Activated CD4-positive, alpha-beta memory T cell treated with anti-CD3 and anti-CD28 coated beads, Interleukin-2, amount 10 ng/mL, durations not matched to agents 7 days and 5 days (primary cell): ENCODE measurements at regions not wholly inside any gene's neighbourhood (a gene's known extent, or its start where the extent isn't known, plus 50 kb on each side); places are given as distances from the start of the nearest gene placed in this dataset.
"Not testable (repeated sequence)": the region's sequence is repeated elsewhere in the genome, so short reads cannot be mapped to it uniquely, and the experiment has no call there.

Experiments
- CTCF ChIA-PET: fragments of 350-600 bp; sonication (Branson Sonifier 250); formaldehyde crosslinking; loops from one replicate; lab custom pipeline; 2021; ENCODE audit warnings: antibody characterized with exemption, inconsistent platforms; lab: Charles Lee
- POLR2A ChIA-PET: fragments of 350-600 bp; sonication (Branson Sonifier 250); formaldehyde crosslinking; loops from one replicate; lab custom pipeline; 2021; ENCODE audit warnings: antibody characterized with exemption; lab: Charles Lee
- DNase-seq: peaks from one replicate; pipeline ENCODE4 v3.0.0-alpha.2; 2020
- H3K27ac Mint-ChIP-seq: one replicate; pipeline ENCODE4 v1.8.0; 2021; ENCODE audit warnings: mild to moderate bottlenecking, mixed read lengths
- H3K27me3 Mint-ChIP-seq: one replicate; pipeline ENCODE4 v1.8.0; 2021; ENCODE audit warnings: mixed read lengths
- H3K36me3 Mint-ChIP-seq: one replicate; pipeline ENCODE4 v1.8.0; 2021; ENCODE audit warnings: low read depth, mixed read lengths
- H3K4me1 Mint-ChIP-seq: one replicate; pipeline ENCODE4 v1.8.0; 2021; ENCODE audit warnings: mixed read lengths
- H3K4me3 Mint-ChIP-seq: one replicate; pipeline ENCODE4 v1.8.0; 2021; ENCODE audit warnings: mild to moderate bottlenecking, mixed read lengths
- H3K9me3 Mint-ChIP-seq: one replicate; pipeline ENCODE4 v1.8.0; 2021; ENCODE audit warnings: mixed read lengths

GRCh38 chr6:111925296-111925695, 52.0 kb upstream of the FYN start:
- Mint-ChIP-seq H3K4me3 (no peak overlapping the region), H3K4me1 (peaks cover 29% of the 10 kb centered on the region), H3K27me3 (no peaks in the 10 kb centered on the region), H3K9me3 (no peaks in the 10 kb centered on the region), H3K27ac (no peak overlapping the region), H3K36me3 (no peaks in the 10 kb centered on the region)
- ChIA-PET CTCF (interaction anchor here (1.0 kb wide), 1 partner anchor 52 kb away, joined by 3 read pairs; the partner anchor contains the start of gene FYN), POLR2A (interaction anchor here (1.3 kb wide), 2 partner anchors 10 to 12 kb away, joined by 3 to 4 read pairs; no protein-coding TSS in a partner anchor)
- no peak for DNase-seq

GRCh38 chr6:111926731-111927302, 53.6 kb upstream of the FYN start:
- ChIA-PET CTCF (no interaction called here), POLR2A (interaction anchor here (1.5 kb wide), 1 partner anchor 11 kb away, joined by 5 read pairs; no protein-coding TSS in a partner anchor)

GRCh38 chr6:111927321-111927720, 54.1 kb upstream of the FYN start:
- H3K4me1 Mint-ChIP-seq, result peaks cover 27% of the 10 kb centered on the region
- H3K27me3 Mint-ChIP-seq, result peaks cover 11% of the 10 kb centered on the region
- peaks cover 9% of the 10 kb centered on the region for H3K36me3 Mint-ChIP-seq
- no peak overlapping the region for H3K27ac Mint-ChIP-seq
- ChIA-PET POLR2A (interaction anchor here (1.5 kb wide), 1 partner anchor 11 kb away, joined by 5 read pairs; no protein-coding TSS in a partner anchor), CTCF (no interaction called here)
- peaks cover 15% of the 10 kb centered on the region for H3K9me3 Mint-ChIP-seq
- no peak for DNase-seq
- H3K4me3 Mint-ChIP-seq, result no peak overlapping the region

More at GRCh38 chr6:111926731-111927302, 53.6 kb upstream of the FYN start:
- no peak overlapping the region for H3K4me3 Mint-ChIP-seq
- peaks cover 29% of the 10 kb centered on the region for H3K4me1 Mint-ChIP-seq
- H3K27ac Mint-ChIP-seq, result no peak overlapping the region
- H3K9me3 Mint-ChIP-seq, result peaks cover 10% of the 10 kb centered on the region
- H3K27me3 Mint-ChIP-seq, result peaks cover 7% of the 10 kb centered on the region
- peaks cover 4% of the 10 kb centered on the region for H3K36me3 Mint-ChIP-seq
- DNase-seq, result no peak

DNA sequence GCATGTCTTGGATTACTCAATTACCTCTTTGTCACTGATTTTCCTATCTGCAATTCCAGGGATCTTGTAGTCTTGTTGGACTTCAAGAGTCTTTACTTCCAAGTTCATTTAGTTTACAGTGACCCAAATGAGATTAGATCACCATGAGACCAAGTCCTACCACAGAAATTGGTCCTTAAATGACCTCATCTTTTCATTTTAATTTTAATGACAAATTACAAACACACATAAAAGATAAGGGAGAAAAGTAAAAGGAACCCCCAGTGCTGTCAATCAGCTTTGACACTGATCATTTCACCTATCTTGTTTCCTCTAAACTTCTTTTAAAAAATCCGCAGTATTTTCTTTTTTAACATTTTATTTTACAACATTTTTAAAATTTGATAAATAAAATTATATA, 54.9 kb upstream of the FYN start:
- POLR2A ChIA-PET, result interaction anchor here (0.7 to 1.5 kb wide), 2 partner anchors 10 to 16 kb away, joined by 3 to 5 read pairs; no protein-coding TSS in a partner anchor
- Mint-ChIP-seq H3K4me1 (peaks cover 19% of the 10 kb centered on the region), H3K9me3 (peaks cover 20% of the 10 kb centered on the region), H3K4me3 (no peak overlapping the region), H3K36me3 (peaks cover 10% of the 10 kb centered on the region), H3K27me3 (peaks cover 12% of the 10 kb centered on the region), H3K27ac (no peak overlapping the region)
- DNase-seq, result no peak
- CTCF ChIA-PET, result no interaction called here

GRCh38 chr6:111934611-111935010, 61.4 kb upstream of the FYN start:
- Mint-ChIP-seq H3K9me3 (peaks cover 25% of the 10 kb centered on the region), H3K36me3 (peaks cover 13% of the 10 kb centered on the region), H3K27me3 (peaks cover 19% of the 10 kb centered on the region)
- DNase-seq, H3K4me3 Mint-ChIP-seq, POLR2A ChIA-PET, H3K27ac Mint-ChIP-seq, CTCF ChIA-PET, H3K4me1 Mint-ChIP-seq: not testable (repeated sequence)

DNA sequence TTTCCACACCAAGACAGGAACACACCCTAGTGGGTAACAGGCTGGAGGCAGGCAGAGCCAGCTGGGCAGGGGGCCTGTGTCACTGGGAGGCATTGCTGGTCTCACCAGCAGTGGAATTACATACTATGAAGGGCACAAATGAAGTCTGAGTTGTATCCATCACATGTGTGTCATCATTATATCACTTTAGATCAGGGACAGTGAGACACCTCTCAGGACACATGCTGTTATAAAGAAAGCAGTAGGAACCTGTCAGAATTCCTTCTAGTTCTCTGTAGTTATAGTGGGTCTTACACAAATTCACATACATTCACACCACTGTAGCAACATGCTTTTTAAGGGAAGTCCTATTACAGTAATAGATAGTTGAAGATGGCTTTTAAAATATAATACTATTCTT, 63.5 kb upstream of the FYN start:
- Mint-ChIP-seq H3K4me1 (no peaks in the 10 kb centered on the region), H3K36me3 (peaks cover 10% of the 10 kb centered on the region), H3K27ac (no peak overlapping the region), H3K4me3 (no peak overlapping the region), H3K9me3 (peaks cover 16% of the 10 kb centered on the region), H3K27me3 (peaks cover 12% of the 10 kb centered on the region)
- CTCF ChIA-PET, result no interaction called here
- no peak for DNase-seq
- POLR2A ChIA-PET, result interaction anchor here (0.9 kb wide), 1 partner anchor 12 kb away, joined by 3 read pairs; no protein-coding TSS in a partner anchor

DNA sequence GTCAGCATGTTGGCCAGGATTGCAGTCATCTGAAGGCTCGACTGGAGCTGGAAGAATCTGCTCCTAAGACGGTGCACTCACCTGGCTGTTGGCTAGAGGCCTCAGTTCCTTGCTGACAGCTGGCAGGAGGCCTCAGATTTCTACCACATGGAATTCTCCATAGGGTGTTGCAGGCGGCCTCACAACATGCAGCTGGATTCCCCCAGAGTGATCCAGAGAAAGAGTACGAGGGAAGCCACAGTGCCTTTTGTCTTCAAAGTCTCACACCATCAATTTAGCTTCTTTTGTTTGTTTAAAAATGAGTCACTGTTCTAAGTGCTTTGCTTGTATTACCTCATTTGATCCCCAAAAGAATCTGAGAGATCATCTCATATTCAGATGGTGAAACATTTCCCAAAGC, 65.5 kb upstream of the FYN start:
- ChIA-PET POLR2A (interaction anchor here (1.0 kb wide), 1 partner anchor 11 kb away, joined by 5 read pairs; no protein-coding TSS in a partner anchor), CTCF (no interaction called here)
- Mint-ChIP-seq H3K27me3 (peaks cover 4% of the 10 kb centered on the region), H3K36me3 (peaks cover 3% of the 10 kb centered on the region), H3K4me3 (no peak overlapping the region), H3K27ac (no peak overlapping the region), H3K9me3 (peaks cover 5% of the 10 kb centered on the region), H3K4me1 (no peaks in the 10 kb centered on the region)
- no peak for DNase-seq

GRCh38 chr6:111939902-111940301, 66.7 kb upstream of the FYN start:
- H3K27ac Mint-ChIP-seq, result no peak overlapping the region
- peaks cover 5% of the 10 kb centered on the region for H3K9me3 Mint-ChIP-seq
- ChIA-PET CTCF (no interaction called here), POLR2A (no interaction called here)
- H3K27me3 Mint-ChIP-seq, result peaks cover 3% of the 10 kb centered on the region
- no peak overlapping the region for H3K4me3 Mint-ChIP-seq
- H3K4me1 Mint-ChIP-seq, result no peaks in the 10 kb centered on the region
- no peak for DNase-seq
- H3K36me3 Mint-ChIP-seq, result peaks cover 3% of the 10 kb centered on the region

- no peak overlapping the region for H3K27ac Mint-ChIP-seq
- CTCF ChIA-PET, result interaction anchor here (0.6 kb wide), 1 partner anchor 45 kb away, joined by 3 read pairs; no protein-coding TSS in a partner anchor
- H3K4me1 Mint-ChIP-seq, result no peaks in the 10 kb centered on the region
- peaks cover 1% of the 10 kb centered on the region for H3K36me3 Mint-ChIP-seq
- POLR2A ChIA-PET, result no interaction called here
- no peak for DNase-seq
- no peak overlapping the region for H3K4me3 Mint-ChIP-seq
- peaks cover 1% of the 10 kb centered on the region for H3K27me3 Mint-ChIP-seq
- peaks cover 3% of the 10 kb centered on the region for H3K9me3 Mint-ChIP-seq
Observed at GRCh38 chr6:111940801-111941200, 67.5 kb upstream of the FYN start.

GRCh38 chr6:111941686-111942330, 68.6 kb upstream of the FYN start:
- POLR2A ChIA-PET, result no interaction called here

DNA sequence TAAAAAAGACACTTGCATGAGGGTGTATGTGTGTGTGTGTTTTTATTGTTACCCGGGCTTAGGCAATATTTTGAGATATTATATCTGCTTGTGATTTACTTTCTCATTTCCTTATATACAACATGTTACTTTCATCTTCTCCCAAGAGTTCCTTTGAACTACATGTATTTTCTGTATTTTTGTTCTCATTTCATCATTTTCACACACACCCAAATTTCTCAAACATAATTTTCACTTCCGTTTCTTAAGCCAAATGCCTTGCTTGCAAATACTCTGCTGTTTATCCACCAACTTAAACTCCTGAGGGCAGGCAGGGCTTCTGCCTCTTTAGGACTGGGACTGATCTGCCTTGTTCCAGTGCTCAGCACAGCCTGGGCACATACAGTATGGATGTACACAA, 69.3 kb upstream of the FYN start:
- H3K9me3 Mint-ChIP-seq, result peaks cover 2% of the 10 kb centered on the region
- no peaks in the 10 kb centered on the region for H3K36me3 Mint-ChIP-seq
- ChIA-PET CTCF (no interaction called here), POLR2A (no interaction called here)
- H3K4me1 Mint-ChIP-seq, result no peaks in the 10 kb centered on the region
- no peak overlapping the region for H3K27ac Mint-ChIP-seq
- no peak overlapping the region for H3K4me3 Mint-ChIP-seq
- DNase-seq, result no peak
- no peaks in the 10 kb centered on the region for H3K27me3 Mint-ChIP-seq

More at GRCh38 chr6:111941686-111942330, 68.6 kb upstream of the FYN start:
- CTCF ChIA-PET, result no interaction called here
- Mint-ChIP-seq H3K4me1 (no peaks in the 10 kb centered on the region), H3K4me3 (no peak overlapping the region), H3K9me3 (peaks cover 2% of the 10 kb centered on the region), H3K36me3 (no peaks in the 10 kb centered on the region), H3K27me3 (no peaks in the 10 kb centered on the region), H3K27ac (no peak overlapping the region)
- no peak for DNase-seq

DNA sequence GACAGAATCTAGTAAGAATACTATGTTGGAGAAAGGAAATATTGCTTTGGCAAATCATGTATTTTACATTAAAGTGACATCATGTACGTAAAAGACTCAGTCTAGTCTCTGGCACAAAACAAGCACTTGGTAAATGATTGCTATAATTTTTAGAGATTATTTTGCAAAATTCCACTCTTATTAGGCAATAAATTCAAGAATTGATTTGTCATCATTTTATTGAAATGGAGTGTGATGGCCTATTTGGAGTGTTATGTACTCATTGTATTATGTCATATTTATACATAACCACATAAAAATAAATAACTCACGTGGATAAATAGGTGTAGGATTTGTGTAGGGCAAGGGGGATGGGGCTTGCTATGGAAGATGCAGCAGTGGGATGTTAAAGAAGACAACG, 70.0 kb upstream of the FYN start:
- Mint-ChIP-seq H3K4me1 (no peaks in the 10 kb centered on the region), H3K36me3 (no peaks in the 10 kb centered on the region), H3K27ac (no peak overlapping the region), H3K27me3 (no peaks in the 10 kb centered on the region), H3K4me3 (no peak overlapping the region), H3K9me3 (peaks cover 2% of the 10 kb centered on the region)
- ChIA-PET POLR2A (no interaction called here), CTCF (no interaction called here)
- no peak for DNase-seq

DNA sequence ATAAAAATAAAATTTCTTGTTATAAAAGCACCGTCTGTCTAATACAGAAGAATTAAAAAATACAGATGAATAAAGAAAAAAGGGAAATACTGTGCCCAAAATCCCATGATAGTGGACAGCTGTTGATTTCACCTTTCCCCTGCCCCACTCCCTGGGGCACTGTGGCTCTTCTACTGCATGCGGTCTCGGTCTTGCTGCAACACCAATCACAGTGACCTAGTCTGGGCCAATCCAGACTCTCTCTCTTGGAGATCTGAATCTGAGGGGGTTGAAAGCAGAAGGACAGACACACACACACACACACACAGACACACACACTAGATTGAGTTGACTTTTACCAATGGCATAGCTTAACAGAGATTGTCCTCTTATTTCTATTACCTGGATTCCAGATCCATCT, 70.5 kb upstream of the FYN start:
- no peak for DNase-seq
- ChIA-PET CTCF (no interaction called here), POLR2A (interaction anchor here (1.1 kb wide), 1 partner anchor 117 kb away, joined by 3 read pairs; no protein-coding TSS in a partner anchor)
- no peaks in the 10 kb centered on the region for H3K4me1 Mint-ChIP-seq
- H3K9me3 Mint-ChIP-seq, result peaks cover 2% of the 10 kb centered on the region
- H3K27ac Mint-ChIP-seq, result no peak overlapping the region
- no peak overlapping the region for H3K4me3 Mint-ChIP-seq
- H3K27me3 Mint-ChIP-seq, result no peaks in the 10 kb centered on the region
- H3K36me3 Mint-ChIP-seq, result no peaks in the 10 kb centered on the region
